ENCODE measurements at regions not wholly inside any gene's neighbourhood (a gene's known extent, or its start where the extent isn't known, plus 50 kb on each side); places are given as distances from the start of the nearest gene placed in this dataset.

GRCh38 chr12:130286041-130286440 lies 51.6 kb upstream of the PIWIL1 start:
- no peak for TF ChIP-seq POLR2A (IDR thresholded peaks at IDR 0.05)
- TF ChIP-seq CTCF (IDR thresholded peaks at IDR 0.05), result no peak
- Histone ChIP-seq H3K27ac (no peak overlapping the region), H3K9me3 (peaks cover 0 to 18% (median 3%) of the 10 kb centered on the region in 12 donors), H3K36me3 (no peaks in the 10 kb centered on the region), H3K4me3 (no peak overlapping the region), H3K4me1 (no peaks in the 10 kb centered on the region), H3K27me3 (peaks cover 0 to 5% (median 0%) of the 10 kb centered on the region in 9 donors)
- DNase-seq (no peak), ATAC-seq (no peak)
- WGBS, 4 donors, result 50 to 65% (median 53%) methylated on average over 6 to 8 of the region's 8 CpGs
- intact Hi-C loops (cut with DNase I), result loop anchor here in 1 of 10 donors (5.0 kb wide), 1 partner anchor 46 kb away; no protein-coding TSS in a partner anchor

- no peak overlapping the region for H3K27ac ChIP-seq
- no peaks in the 10 kb centered on the region for H3K36me3 ChIP-seq
- DNase-seq (no peak), ATAC-seq (no peak)
- intact Hi-C loops (cut with DNase I), result loop anchor here in 1 of 10 donors (5.0 kb wide), 1 partner anchor 45 kb away; no protein-coding TSS in a partner anchor
- H3K4me1 ChIP-seq, result no peaks in the 10 kb centered on the region
- 60 to 65% (median 62%) methylated on average over 14 of the region's 14 CpGs for WGBS, 4 donors
- H3K9me3 ChIP-seq, result peaks cover 0 to 22% (median 4%) of the 10 kb centered on the region in 12 donors
- H3K27me3 ChIP-seq, result peaks cover 0 to 5% (median 0%) of the 10 kb centered on the region in 9 donors
- TF ChIP-seq CTCF (IDR thresholded peaks at IDR 0.05) (no peak), POLR2A (IDR thresholded peaks at IDR 0.05) (no peak)
- H3K4me3 ChIP-seq, result no peak overlapping the region
Observed at GRCh38 chr12:130286741-130287440, 50.8 kb upstream of the PIWIL1 start.

Data from heart left ventricle (tissue), 16 donors.